ENCODE measurements at regions not wholly inside any gene's neighbourhood (a gene's known extent, or its start where the extent isn't known, plus 50 kb on each side); places are given as distances from the start of the nearest gene placed in this dataset.

GRCh38 chr5:164132358-164132757 is 626.9 kb downstream of the MAT2B start:
- Histone ChIP-seq H3K79me2 (no peaks in the 10 kb centered on the region), H3K27ac (no peak overlapping the region), H3K9me2 (replicated peaks; ENCODE audit: insufficient read depth) (no peaks in the 10 kb centered on the region), H4K20me1 (ENCODE audit: insufficient read depth, poor library complexity, severe bottlenecking) (no peaks in the 10 kb centered on the region), H3K4me3 (no peak overlapping the region), H3K4me1 (ENCODE audit: insufficient read depth) (no peaks in the 10 kb centered on the region), H2AFZ (no peak overlapping the region), H3K36me3 (replicated peaks; ENCODE audit: insufficient read depth, low read depth) (no peaks in the 10 kb centered on the region), H3K4me2 (no peak overlapping the region), H3K27me3 (no peaks in the 10 kb centered on the region), H3K9me3 (ENCODE audit: low read depth) (no peaks in the 10 kb centered on the region)
- DNase-seq (ENCODE audit: low spot score) = no peak
- no peak for TF ChIP-seq CTCF (IDR thresholded peaks at IDR 0.05; ENCODE audit: poor library complexity)
- WGBS (ENCODE audit: low lambda C conversion rate, missing lambda C conversion rate) = 94% methylated on average over 2 of the region's 2 CpGs

- Histone ChIP-seq H3K4me2 (no peak overlapping the region), H3K27ac (no peak overlapping the region), H3K79me2 (no peaks in the 10 kb centered on the region), H4K20me1 (ENCODE audit: insufficient read depth, poor library complexity, severe bottlenecking) (no peaks in the 10 kb centered on the region), H3K4me3 (no peak overlapping the region), H3K36me3 (replicated peaks; ENCODE audit: insufficient read depth, low read depth) (no peaks in the 10 kb centered on the region), H3K9me3 (ENCODE audit: low read depth) (no peaks in the 10 kb centered on the region), H3K9me2 (replicated peaks; ENCODE audit: insufficient read depth) (no peaks in the 10 kb centered on the region), H3K27me3 (no peaks in the 10 kb centered on the region), H2AFZ (no peak overlapping the region), H3K4me1 (ENCODE audit: insufficient read depth) (no peaks in the 10 kb centered on the region)
- 94% methylated on average over 8 of the region's 8 CpGs for WGBS (ENCODE audit: low lambda C conversion rate, missing lambda C conversion rate)
- TF ChIP-seq CTCF (IDR thresholded peaks at IDR 0.05; ENCODE audit: poor library complexity) (no peak), EZH2phosphoT487 (IDR thresholded peaks at IDR 0.05; ENCODE audit: low read depth, severe bottlenecking, unreplicated experiment) (no peak), EZH2 (IDR thresholded peaks at IDR 0.05; ENCODE audit: borderline replicate concordance) (no peak)
- DNase-seq (ENCODE audit: low spot score) = no peak
Observed at GRCh38 chr5:164137095-164137494, 631.7 kb downstream of the MAT2B start.

GRCh38 chr5:164139423-164139822 is 634.0 kb downstream of the MAT2B start:
- Histone ChIP-seq H3K4me3 (no peak overlapping the region), H3K79me2 (no peaks in the 10 kb centered on the region), H2AFZ (no peak overlapping the region), H3K4me2 (no peak overlapping the region), H3K36me3 (replicated peaks; ENCODE audit: insufficient read depth, low read depth) (no peaks in the 10 kb centered on the region), H3K27ac (no peak overlapping the region), H3K9me3 (ENCODE audit: low read depth) (no peaks in the 10 kb centered on the region), H3K4me1 (ENCODE audit: insufficient read depth) (no peaks in the 10 kb centered on the region), H4K20me1 (ENCODE audit: insufficient read depth, poor library complexity, severe bottlenecking) (no peaks in the 10 kb centered on the region), H3K9me2 (replicated peaks; ENCODE audit: insufficient read depth) (no peaks in the 10 kb centered on the region), H3K27me3 (no peaks in the 10 kb centered on the region)
- DNase-seq (ENCODE audit: low spot score) = no peak
- WGBS (ENCODE audit: low lambda C conversion rate, missing lambda C conversion rate) = 89% methylated on average over 2 of the region's 2 CpGs
- TF ChIP-seq EZH2 (IDR thresholded peaks at IDR 0.05; ENCODE audit: borderline replicate concordance) (no peak), CTCF (IDR thresholded peaks at IDR 0.05; ENCODE audit: poor library complexity) (no peak), EZH2phosphoT487 (IDR thresholded peaks at IDR 0.05; ENCODE audit: low read depth, severe bottlenecking, unreplicated experiment) (no peak)

GRCh38 chr5:164145458-164145857 is 640.0 kb downstream of the MAT2B start:
- H3K79me2 ChIP-seq = no peaks in the 10 kb centered on the region
- no peak overlapping the region for H3K4me3 ChIP-seq
- H3K9me3 ChIP-seq (ENCODE audit: low read depth) = no peaks in the 10 kb centered on the region
- no peak overlapping the region for H3K27ac ChIP-seq
- no peak overlapping the region for H2AFZ ChIP-seq
- H3K4me2 ChIP-seq = no peak overlapping the region
- H3K4me1 ChIP-seq (ENCODE audit: insufficient read depth) = no peaks in the 10 kb centered on the region
- H3K36me3 ChIP-seq (replicated peaks; ENCODE audit: insufficient read depth, low read depth) = no peaks in the 10 kb centered on the region
- WGBS (ENCODE audit: low lambda C conversion rate, missing lambda C conversion rate) = 78% methylated on average over 1 of the region's 1 CpG
- no peaks in the 10 kb centered on the region for H4K20me1 ChIP-seq (ENCODE audit: insufficient read depth, poor library complexity, severe bottlenecking)
- TF ChIP-seq EZH2 (IDR thresholded peaks at IDR 0.05; ENCODE audit: borderline replicate concordance) (no peak), CTCF (IDR thresholded peaks at IDR 0.05; ENCODE audit: poor library complexity) (no peak), EZH2phosphoT487 (IDR thresholded peaks at IDR 0.05; ENCODE audit: low read depth, severe bottlenecking, unreplicated experiment) (no peak)
- no peaks in the 10 kb centered on the region for H3K27me3 ChIP-seq
- no peaks in the 10 kb centered on the region for H3K9me2 ChIP-seq (replicated peaks; ENCODE audit: insufficient read depth)
- DNase-seq (ENCODE audit: low spot score) = no peak

Data from hepatocyte (in vitro differentiated cells).